DMS 273 (cell line): ENCODE measurements at regions not wholly inside any gene's neighbourhood (a gene's known extent, or its start where the extent isn't known, plus 50 kb on each side); places are given as distances from the start of the nearest gene placed in this dataset.
"Not testable (repeated sequence)": the region's sequence is repeated elsewhere in the genome, so short reads cannot be mapped to it uniquely, and the experiment has no call there.

Experiments used
- DNase-seq: peaks from one replicate; lab custom pipeline; 2025; ENCODE audit not compliant: unreplicated experiment; lab: John Stamatoyannopoulos, UW

- DNase-seq = no peak
Observed at GRCh38 chr5:57774439-57774838, 291.8 kb upstream of the ACTBL2 start.

DNA sequence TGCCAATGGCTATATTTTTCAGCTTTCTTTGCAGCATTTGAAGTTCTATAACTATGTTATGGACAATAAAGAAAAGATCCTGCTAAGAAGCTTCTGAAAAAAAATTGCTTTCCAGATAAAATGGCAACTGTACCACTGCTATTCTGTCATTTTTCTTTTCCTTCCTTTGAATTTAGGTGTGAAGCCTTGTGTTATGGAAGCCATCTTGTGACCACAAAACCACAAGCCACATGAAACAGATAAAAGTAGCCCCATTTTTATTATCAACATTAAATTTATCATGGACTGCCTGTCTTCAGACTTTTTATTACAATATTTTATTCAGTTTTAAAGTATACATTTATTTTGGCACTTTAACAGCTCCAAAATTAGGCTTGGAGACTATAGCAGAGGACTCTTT is 289.9 kb upstream of the ACTBL2 start:
- DNase-seq = no peak

DNA sequence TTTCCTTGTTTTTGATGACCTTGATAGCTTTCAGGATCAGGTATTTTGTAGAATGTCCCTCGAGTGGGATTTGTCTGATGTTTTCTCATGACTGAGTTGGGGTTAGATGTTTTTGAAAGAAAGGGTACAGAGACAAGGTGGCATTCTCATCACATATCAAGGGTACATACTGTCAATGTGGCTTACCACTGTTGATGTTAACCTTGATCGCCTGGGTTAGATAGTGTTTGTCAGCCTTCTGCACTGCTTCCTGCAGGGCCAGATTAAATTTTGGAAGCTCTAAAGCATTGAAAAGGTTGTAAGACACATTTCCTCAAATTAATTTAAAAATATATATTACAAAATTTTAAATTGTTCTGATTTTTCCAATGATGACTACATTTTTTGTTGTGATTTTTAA is 287.4 kb upstream of the ACTBL2 start:
- DNase-seq = no peak

GRCh38 chr5:57768745-57769144 is 286.1 kb upstream of the ACTBL2 start:
- no peak for DNase-seq

GRCh38 chr5:57764479-57765089 is 282.0 kb upstream of the ACTBL2 start:
- DNase-seq = no peak

DNA sequence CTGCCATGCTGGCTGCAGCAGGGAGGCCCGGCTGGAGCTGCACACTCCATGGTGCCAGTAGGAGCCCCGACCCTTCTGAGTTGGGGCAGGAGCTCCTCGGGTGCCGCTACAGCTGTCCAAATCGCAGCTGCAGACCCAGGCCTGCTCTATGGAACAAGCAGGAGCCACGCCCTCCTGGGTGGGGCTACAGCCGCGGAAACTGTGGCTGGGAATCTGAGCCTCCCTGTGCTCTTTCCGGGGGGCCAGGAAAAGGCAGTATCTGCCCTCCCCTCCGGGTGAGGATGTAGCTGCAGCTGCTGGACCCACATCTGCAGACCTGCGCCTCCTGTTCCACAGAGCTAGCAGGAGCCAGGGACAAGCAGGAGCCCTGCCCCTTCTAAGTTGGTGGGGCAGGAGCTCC is 278.9 kb upstream of the ACTBL2 start:
- no peak for DNase-seq

- no peak for DNase-seq
Observed at GRCh38 chr5:57754616-57755015, 272.0 kb upstream of the ACTBL2 start.

- DNase-seq = no peak
Observed at GRCh38 chr5:57753446-57753845, 270.8 kb upstream of the ACTBL2 start.

DNA sequence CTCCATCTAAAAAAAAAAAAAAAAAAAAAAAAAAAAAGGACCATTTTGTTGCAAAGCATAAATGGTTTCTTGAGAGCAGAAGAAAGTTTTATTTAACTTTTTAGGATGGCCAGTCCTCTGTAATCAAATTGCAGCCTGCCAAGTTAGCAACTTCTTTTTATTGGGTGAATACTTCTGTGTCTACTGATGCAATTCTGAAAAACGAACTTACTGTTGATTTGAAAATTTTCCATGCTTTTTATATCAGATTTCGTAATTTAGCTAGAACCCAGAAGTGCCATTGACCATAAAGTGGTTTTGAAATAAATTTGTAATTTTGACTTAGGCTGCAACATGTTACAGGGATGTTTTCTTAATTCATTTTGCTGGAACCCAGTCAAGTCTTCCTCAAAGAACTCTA is 269.1 kb upstream of the ACTBL2 start:
- no peak for DNase-seq

DNA sequence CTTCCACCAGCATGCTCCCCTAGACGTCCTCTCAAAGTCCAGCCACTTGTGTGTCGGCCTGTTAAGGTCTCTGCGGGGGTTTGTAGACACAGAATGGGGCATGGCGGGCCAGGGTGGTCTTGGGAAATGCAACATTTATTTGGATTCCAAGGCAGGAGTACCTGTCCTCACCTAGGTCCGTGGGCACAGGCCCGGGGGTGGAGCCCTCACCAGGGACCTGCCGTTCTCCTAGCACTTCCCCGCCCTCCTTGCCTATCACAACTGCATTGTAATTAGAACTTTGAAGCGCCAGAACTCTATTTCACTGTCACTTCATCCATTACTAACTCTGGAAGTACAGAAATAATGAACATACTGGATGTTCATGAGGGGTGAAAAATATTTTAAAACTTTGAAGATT is 268.3 kb upstream of the ACTBL2 start:
- DNase-seq = no peak

DNA sequence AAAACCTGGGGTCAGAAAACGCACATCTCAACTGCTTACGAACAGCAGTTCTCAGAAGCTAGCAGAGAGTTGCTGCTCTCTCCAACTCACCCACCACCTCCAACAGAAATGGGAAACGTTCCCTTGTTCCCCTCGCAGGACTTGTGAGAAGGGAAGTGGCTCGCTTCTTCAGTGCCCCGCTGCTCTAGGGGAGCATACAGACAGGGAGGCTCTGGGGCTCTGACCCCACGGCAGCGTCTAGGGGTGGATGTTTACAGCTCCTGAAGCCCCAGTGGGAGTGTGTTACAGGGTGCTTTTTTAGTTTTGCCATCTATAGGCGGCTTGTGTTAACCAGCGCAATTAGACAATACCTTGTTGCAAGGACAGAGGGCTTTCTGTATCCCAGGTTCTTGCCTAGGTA is 267.7 kb upstream of the ACTBL2 start:
- no peak for DNase-seq

- DNase-seq = no peak
Observed at GRCh38 chr5:57749396-57749795, 266.8 kb upstream of the ACTBL2 start.

GRCh38 chr5:57745700-57746651 is 263.4 kb upstream of the ACTBL2 start:
- DNase-seq = no peak

DNA sequence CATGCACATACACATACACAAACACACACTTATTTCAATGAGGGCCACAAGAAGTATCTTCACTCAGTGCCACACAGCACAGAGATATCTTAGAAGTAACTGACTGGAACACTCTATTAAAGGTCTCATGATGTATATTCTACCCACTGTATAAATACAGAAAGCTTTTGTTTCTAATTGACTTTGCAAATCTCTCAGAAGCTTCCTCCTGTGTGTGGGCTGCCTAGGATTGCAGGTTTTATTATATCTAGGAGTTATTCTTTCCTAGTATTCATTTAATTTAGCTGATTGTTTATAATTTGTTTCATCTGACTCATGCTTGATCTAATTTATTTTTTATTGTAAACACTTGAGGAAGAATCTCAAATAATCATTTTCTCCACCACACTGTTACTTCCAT is 262.4 kb upstream of the ACTBL2 start:
- DNase-seq = no peak

GRCh38 chr5:57741336-57741735 is 258.7 kb upstream of the ACTBL2 start:
- DNase-seq = no peak

- DNase-seq = no peak
Observed at GRCh38 chr5:57738787-57739186, 256.2 kb upstream of the ACTBL2 start.

DNA sequence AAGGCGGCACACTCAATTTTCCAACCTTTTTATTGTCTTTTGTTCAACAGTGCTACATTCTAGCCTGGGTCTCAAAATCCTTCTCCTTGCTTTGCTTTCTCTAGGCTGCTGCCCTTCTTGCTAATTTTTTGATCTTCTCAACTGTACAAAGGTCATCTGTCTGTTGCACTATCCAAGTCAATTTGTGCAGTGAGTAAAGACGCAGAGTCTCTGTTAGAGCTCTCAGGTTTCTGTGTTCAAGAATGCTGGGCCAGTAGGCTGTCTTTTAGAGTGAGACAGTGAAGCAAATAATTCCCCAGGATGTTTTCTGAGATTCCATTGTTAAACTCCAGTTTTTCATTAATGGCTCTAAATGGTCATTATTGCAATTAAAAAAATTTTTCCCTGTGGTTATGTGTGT is 255.7 kb upstream of the ACTBL2 start:
- no peak for DNase-seq

GRCh38 chr5:57736716-57737115 is 254.1 kb upstream of the ACTBL2 start:
- no peak for DNase-seq

DNA sequence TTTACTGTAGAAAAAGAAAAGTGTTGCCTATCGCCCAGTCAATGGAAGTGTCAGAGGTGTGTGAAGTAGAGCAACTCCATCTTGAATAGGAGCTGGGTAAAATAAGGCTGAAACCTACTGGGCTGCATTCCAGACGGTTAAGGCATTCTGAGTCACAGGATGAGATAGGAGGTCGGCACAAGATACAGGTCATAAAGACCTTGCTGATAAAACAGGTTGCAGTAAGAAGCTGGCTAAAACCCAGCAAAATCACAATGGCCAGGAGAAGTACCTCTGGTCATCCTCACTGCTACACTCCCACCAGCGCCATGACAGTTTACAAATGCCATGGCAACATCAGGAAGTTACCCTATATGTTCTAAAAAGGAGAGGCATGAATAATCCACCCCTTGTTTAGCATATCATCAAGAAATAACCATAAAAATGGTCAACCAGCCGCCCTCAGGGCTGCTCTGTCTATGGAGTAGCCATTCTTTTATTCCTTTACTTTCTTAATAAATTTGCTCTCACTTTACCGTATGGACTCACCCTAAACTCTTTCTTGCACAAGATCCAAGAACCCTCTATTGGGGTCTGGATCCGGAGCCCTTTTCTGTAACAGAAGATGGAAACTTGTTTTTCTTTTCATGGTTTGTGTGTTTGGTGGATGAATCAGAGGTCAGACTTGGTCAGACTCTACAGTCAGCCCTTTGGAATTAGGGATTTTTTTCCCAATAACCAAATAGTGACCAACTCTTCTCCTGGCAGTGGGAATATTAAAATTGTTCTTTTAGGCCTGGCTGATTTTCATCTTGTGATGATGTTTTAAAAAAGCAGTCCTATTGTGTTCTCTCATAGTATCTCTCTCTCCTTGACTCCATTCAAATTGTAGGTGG is 252.9 kb upstream of the ACTBL2 start:
- DNase-seq = not testable (repeated sequence)

DNA sequence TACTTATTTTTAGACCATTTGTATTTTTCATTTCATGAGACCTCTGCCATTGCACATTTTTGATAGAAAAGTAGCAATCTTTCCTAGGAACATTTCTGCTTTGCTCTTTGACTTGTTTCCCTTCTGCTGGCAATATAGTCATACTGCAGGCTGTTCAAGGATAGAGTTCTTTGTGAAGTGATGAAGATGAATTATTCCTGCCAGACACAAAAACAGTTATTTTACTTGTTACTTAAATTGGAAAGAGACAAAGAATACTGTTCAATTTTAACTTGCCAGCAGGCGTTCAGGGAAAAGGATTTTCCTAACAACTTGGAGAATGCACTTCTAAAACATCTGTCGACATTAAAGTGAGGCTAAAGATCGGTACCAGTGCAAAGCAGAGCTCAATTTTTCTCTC is 251.7 kb upstream of the ACTBL2 start:
- no peak for DNase-seq

GRCh38 chr5:57727591-57727990 is 245.0 kb upstream of the ACTBL2 start:
- DNase-seq = no peak
